SK-N-SH (cell line): ENCODE measurements at regions not wholly inside any gene's neighbourhood (a gene's known extent, or its start where the extent isn't known, plus 50 kb on each side); places are given as distances from the start of the nearest gene placed in this dataset.

Experiments used
- CTCF ChIA-PET: fragments of 300-600, 350-600 bp; formaldehyde crosslinking; extraction: SDS; loops from one replicate; lab custom pipeline; 2021; lab: Yijun Ruan, JAX
- POLR2A ChIA-PET: fragments of 350-600 bp; sonication (Branson Sonifier 250); formaldehyde crosslinking; extraction: SDS; loops from one replicate; lab custom pipeline; 2020; ENCODE audit warnings: antibody characterized with exemption, inconsistent platforms; lab: Yijun Ruan, JAX
- DNase-seq: peaks from one replicate; pipeline ENCODE4 v3.0.0; 2012
- H2AFZ ChIP-seq: fragments of 200-600 bp; sonication (generic); 2 replicates; pipeline ENCODE4 v1.8.1; 2016; ENCODE audit warnings: antibody characterized with exemption, mild to moderate bottlenecking, low read depth
- H3F3A ChIP-seq: fragments of 200-600 bp; sonication (generic); replicated peaks from 2 replicates; pipeline ENCODE3; 2016; ENCODE audit warnings: antibody characterized with exemption, mild to moderate bottlenecking; ENCODE audit not compliant: insufficient read depth
- H3K27ac ChIP-seq, 2 experiments: fragments of 200-500 bp in 1 of 2; fragments of 200-600 bp in 1 of 2; sonication (Bioruptor generic) in 1 of 2; sonication (generic), shearing (Covaris generic) in 1 of 2; 2 replicates each; pipeline versions ENCODE4 v1.5.1 to v1.6.1; 2014 to 2016; ENCODE audit warnings: low read depth in 2 of 2, inconsistent platforms in 1 of 2, low read length in 1 of 2, mild to moderate bottlenecking in 1 of 2, mixed read lengths in 1 of 2
- H3K27me3 ChIP-seq: fragments of 200-600 bp; sonication (generic), shearing (Covaris generic); 2 replicates; pipeline ENCODE4 v1.6.1; 2016; ENCODE audit warnings: mixed run types; ENCODE audit not compliant: insufficient read depth
- H3K36me3 ChIP-seq, 2 experiments: fragments of 200-500 bp in 1 of 2; fragments of 200-600 bp in 1 of 2; sonication (Bioruptor generic) in 1 of 2; sonication (generic) in 1 of 2; replicated peaks in 1 of 2; 2 replicates each; pipeline versions ENCODE3 to v1.5.1; 2014 to 2016; ENCODE audit warnings: low read length in 1 of 2, mild to moderate bottlenecking in 1 of 2; ENCODE audit not compliant: insufficient read depth in 2 of 2, control insufficient read depth in 1 of 2
- H3K4me1 ChIP-seq, 2 experiments: fragments of 200-500 bp in 1 of 2; fragments of 200-600 bp in 1 of 2; sonication (Bioruptor generic) in 1 of 2; sonication (generic), shearing (Covaris generic) in 1 of 2; 2 replicates each; pipeline versions ENCODE4 v1.5.1 to v1.6.1; 2014 to 2016; ENCODE audit warnings: low read depth in 1 of 2, low read length in 1 of 2, mixed run types in 1 of 2; ENCODE audit not compliant: insufficient read depth in 2 of 2, control insufficient read depth in 1 of 2
- H3K4me2 ChIP-seq: fragments of 200-600 bp; sonication (generic), shearing (Covaris generic); 2 replicates; pipeline ENCODE4 v1.6.1; 2017; ENCODE audit warnings: mixed run types
- H3K4me3 ChIP-seq, 2 experiments: fragments of 200-500 bp in 1 of 2; fragments of 200-600 bp in 1 of 2; sonication (Bioruptor generic) in 1 of 2; sonication (generic), shearing (Covaris generic) in 1 of 2; 2 replicates each; pipeline versions ENCODE4 v1.5.1 to v1.8.1; 2014 to 2016; ENCODE audit warnings: low read depth in 2 of 2, inconsistent platforms in 1 of 2, low read length in 1 of 2, mild to moderate bottlenecking in 1 of 2, mixed read lengths in 1 of 2, moderate library complexity in 1 of 2
- H3K79me2 ChIP-seq: fragments of 200-600 bp; sonication (generic); 2 replicates; pipeline ENCODE4 v1.8.1; 2017; ENCODE audit warnings: mild to moderate bottlenecking; ENCODE audit not compliant: insufficient read depth
- H3K9ac ChIP-seq: fragments of 200-600 bp; sonication (generic); 2 replicates; pipeline ENCODE4 v1.6.1; 2017; ENCODE audit warnings: mixed run types
- H3K9me2 ChIP-seq: fragments of 200-600 bp; sonication (generic); 2 replicates; pipeline ENCODE4 v1.6.1; 2017; ENCODE audit warnings: mixed run types
- H3K9me3 ChIP-seq: fragments of 200-600 bp; sonication (generic); 2 replicates; pipeline ENCODE4 v1.6.1; 2017; ENCODE audit warnings: mixed run types, mild to moderate bottlenecking, moderate library complexity
- H4K20me1 ChIP-seq: fragments of 200-600 bp; sonication (generic); 2 replicates; pipeline ENCODE4 v1.6.1; 2017; ENCODE audit warnings: mild to moderate bottlenecking, mixed run types; ENCODE audit not compliant: insufficient read depth
- EP300 ChIP-seq, 2 experiments: IDR thresholded peaks; 2 replicates each; pipeline versions ENCODE4 v1.4.0 to v1.6.1; 2012; ENCODE audit warnings: borderline replicate concordance in 1 of 2, low read depth in 1 of 2, low read length in 1 of 2
- FOSL2 ChIP-seq: IDR thresholded peaks from 2 replicates; pipeline ENCODE4 v1.4.0; 2012; ENCODE audit warnings: low read depth, mild to moderate bottlenecking, moderate library complexity, borderline replicate concordance
- FOXM1 ChIP-seq: IDR thresholded peaks from 2 replicates; pipeline ENCODE4 v1.4.0; 2012; ENCODE audit warnings: low read depth, mild to moderate bottlenecking
- GABPA ChIP-seq: IDR thresholded peaks from 2 replicates; pipeline ENCODE4 v1.4.0; 2012; ENCODE audit warnings: low read depth, mild to moderate bottlenecking
- JUND ChIP-seq: IDR thresholded peaks from 2 replicates; pipeline ENCODE4 v1.4.0; 2012
- NRF1 ChIP-seq: IDR thresholded peaks from 2 replicates; pipeline ENCODE4 v1.6.1; 2012; ENCODE audit warnings: low read depth, mild to moderate bottlenecking, low read length
- RCOR1 ChIP-seq: fragments of 150-350 bp; IDR thresholded peaks from 2 replicates; pipeline ENCODE4 v1.6.1; 2017; ENCODE audit warnings: antibody characterized with exemption, low read length
- RFX5 ChIP-seq: IDR thresholded peaks from 2 replicates; pipeline ENCODE4 v1.6.1; 2012; ENCODE audit warnings: mild to moderate bottlenecking, improper control_type of control experiment, low read length
- RXRA ChIP-seq: IDR thresholded peaks from 2 replicates; pipeline ENCODE4 v1.4.0; 2012; ENCODE audit warnings: low read depth, mild to moderate bottlenecking, borderline replicate concordance
- SIN3A ChIP-seq: IDR thresholded peaks from 2 replicates; pipeline ENCODE4 v1.6.1; 2012; ENCODE audit warnings: low read depth, mild to moderate bottlenecking, low read length, moderate library complexity, borderline replicate concordance
- SMC3 ChIP-seq: IDR thresholded peaks from 2 replicates; pipeline ENCODE4 v1.6.1; 2012; ENCODE audit warnings: low read depth, low read length, improper control_type of control experiment
- TAF1 ChIP-seq: IDR thresholded peaks from 2 replicates; pipeline ENCODE4 v1.6.1; 2012; ENCODE audit warnings: low read depth, mild to moderate bottlenecking, low read length, moderate library complexity, borderline replicate concordance
- TCF12 ChIP-seq: IDR thresholded peaks from 2 replicates; pipeline ENCODE4 v1.4.0; 2012
- TEAD4 ChIP-seq: IDR thresholded peaks from 2 replicates; pipeline ENCODE4 v1.4.0; 2012; ENCODE audit warnings: mild to moderate bottlenecking, borderline replicate concordance; ENCODE audit not compliant: insufficient read depth
- YY1 ChIP-seq: IDR thresholded peaks from 2 replicates; pipeline ENCODE4 v1.4.0; 2012; ENCODE audit warnings: low read depth, mild to moderate bottlenecking
- WGBS: methylation state at CpG from one replicate; pipeline ENCODE4 v1.1.6; 2017; ENCODE audit warnings: low lambda C conversion rate; 5-methylcytosine and 5-hydroxymethylcytosine counted together
- TF ChIP-seq, protein P1 (sequence below): IDR thresholded peaks from 2 replicates; pipeline ENCODE4 v1.4.0; 2012; ENCODE audit warnings: low read depth, borderline replicate concordance
- TF ChIP-seq, protein P2 (sequence below): fragments of 200-600 bp; sonication (generic); IDR thresholded peaks from 2 replicates; pipeline ENCODE4 v1.6.1; 2017; ENCODE audit warnings: antibody characterized with exemption, mild to moderate bottlenecking, moderate library complexity
- TF ChIP-seq, protein P3 (sequence below): IDR thresholded peaks from 2 replicates; pipeline ENCODE4 v1.6.1; 2012; ENCODE audit warnings: mild to moderate bottlenecking, low read depth, low read length, moderate library complexity

DNA sequence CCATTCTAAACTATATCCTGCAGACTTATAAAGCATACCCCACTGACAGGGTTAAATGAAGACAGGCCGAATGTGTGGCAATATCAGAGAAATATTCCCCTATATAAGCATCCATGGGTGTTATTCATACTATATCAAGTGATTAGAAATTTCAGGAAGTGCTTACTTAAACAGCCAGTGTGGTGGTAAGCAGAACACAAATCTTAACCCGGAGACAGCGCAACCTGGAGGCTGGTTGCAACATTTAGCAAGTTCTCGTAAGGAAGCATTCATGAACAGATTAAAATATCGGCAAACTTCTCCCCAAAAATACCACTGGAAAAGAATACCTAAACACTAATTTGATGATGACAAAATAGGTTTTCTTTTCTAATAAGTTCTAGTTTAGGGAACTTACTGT, 261.2 kb downstream of the CBLL2 start:
- DNase-seq: no peak
- Histone ChIP-seq H3K27me3 (no peaks in the 10 kb centered on the region), H4K20me1 (no peaks in the 10 kb centered on the region), H3K79me2 (no peaks in the 10 kb centered on the region), H3K9me2 (no peaks in the 10 kb centered on the region), H3F3A (no peaks in the 10 kb centered on the region), H2AFZ (no peak overlapping the region), H3K4me3 (no peak overlapping the region), H3K27ac (no peak overlapping the region), H3K4me1 (no peaks in the 10 kb centered on the region), H3K4me2 (no peak overlapping the region), H3K9me3 (no peaks in the 10 kb centered on the region), H3K36me3 (no peaks in the 10 kb centered on the region), H3K9ac (no peak overlapping the region)
- ChIA-PET CTCF (no interaction called here), POLR2A (no interaction called here)
- TF ChIP-seq TCF12 (no peak), TEAD4 (no peak), EP300 (IDR thresholded peaks at IDR 0.05; ENCODE audit: borderline replicate concordance in 1 of 2, low read depth in 1 of 2, low read length in 1 of 2) (no peak), SIN3A (no peak), RFX5 (no peak), FOSL2 (no peak), NRF1 (no peak), YY1 (no peak), RCOR1 (no peak), RXRA (no peak), TAF1 (no peak), SMC3 (no peak), FOXM1 (no peak), GABPA (no peak), JUND (no peak)
- TF ChIP-seq, protein P1, sequence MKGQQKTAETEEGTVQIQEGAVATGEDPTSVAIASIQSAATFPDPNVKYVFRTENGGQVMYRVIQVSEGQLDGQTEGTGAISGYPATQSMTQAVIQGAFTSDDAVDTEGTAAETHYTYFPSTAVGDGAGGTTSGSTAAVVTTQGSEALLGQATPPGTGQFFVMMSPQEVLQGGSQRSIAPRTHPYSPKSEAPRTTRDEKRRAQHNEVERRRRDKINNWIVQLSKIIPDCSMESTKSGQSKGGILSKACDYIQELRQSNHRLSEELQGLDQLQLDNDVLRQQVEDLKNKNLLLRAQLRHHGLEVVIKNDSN: no peak
- TF ChIP-seq, protein P2, sequence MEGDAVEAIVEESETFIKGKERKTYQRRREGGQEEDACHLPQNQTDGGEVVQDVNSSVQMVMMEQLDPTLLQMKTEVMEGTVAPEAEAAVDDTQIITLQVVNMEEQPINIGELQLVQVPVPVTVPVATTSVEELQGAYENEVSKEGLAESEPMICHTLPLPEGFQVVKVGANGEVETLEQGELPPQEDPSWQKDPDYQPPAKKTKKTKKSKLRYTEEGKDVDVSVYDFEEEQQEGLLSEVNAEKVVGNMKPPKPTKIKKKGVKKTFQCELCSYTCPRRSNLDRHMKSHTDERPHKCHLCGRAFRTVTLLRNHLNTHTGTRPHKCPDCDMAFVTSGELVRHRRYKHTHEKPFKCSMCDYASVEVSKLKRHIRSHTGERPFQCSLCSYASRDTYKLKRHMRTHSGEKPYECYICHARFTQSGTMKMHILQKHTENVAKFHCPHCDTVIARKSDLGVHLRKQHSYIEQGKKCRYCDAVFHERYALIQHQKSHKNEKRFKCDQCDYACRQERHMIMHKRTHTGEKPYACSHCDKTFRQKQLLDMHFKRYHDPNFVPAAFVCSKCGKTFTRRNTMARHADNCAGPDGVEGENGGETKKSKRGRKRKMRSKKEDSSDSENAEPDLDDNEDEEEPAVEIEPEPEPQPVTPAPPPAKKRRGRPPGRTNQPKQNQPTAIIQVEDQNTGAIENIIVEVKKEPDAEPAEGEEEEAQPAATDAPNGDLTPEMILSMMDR: no peak
- TF ChIP-seq, protein P3, sequence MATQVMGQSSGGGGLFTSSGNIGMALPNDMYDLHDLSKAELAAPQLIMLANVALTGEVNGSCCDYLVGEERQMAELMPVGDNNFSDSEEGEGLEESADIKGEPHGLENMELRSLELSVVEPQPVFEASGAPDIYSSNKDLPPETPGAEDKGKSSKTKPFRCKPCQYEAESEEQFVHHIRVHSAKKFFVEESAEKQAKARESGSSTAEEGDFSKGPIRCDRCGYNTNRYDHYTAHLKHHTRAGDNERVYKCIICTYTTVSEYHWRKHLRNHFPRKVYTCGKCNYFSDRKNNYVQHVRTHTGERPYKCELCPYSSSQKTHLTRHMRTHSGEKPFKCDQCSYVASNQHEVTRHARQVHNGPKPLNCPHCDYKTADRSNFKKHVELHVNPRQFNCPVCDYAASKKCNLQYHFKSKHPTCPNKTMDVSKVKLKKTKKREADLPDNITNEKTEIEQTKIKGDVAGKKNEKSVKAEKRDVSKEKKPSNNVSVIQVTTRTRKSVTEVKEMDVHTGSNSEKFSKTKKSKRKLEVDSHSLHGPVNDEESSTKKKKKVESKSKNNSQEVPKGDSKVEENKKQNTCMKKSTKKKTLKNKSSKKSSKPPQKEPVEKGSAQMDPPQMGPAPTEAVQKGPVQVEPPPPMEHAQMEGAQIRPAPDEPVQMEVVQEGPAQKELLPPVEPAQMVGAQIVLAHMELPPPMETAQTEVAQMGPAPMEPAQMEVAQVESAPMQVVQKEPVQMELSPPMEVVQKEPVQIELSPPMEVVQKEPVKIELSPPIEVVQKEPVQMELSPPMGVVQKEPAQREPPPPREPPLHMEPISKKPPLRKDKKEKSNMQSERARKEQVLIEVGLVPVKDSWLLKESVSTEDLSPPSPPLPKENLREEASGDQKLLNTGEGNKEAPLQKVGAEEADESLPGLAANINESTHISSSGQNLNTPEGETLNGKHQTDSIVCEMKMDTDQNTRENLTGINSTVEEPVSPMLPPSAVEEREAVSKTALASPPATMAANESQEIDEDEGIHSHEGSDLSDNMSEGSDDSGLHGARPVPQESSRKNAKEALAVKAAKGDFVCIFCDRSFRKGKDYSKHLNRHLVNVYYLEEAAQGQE: no peak
- WGBS: 33% methylated on average over 5 of the region's 5 CpGs
